A673 (cell line): ENCODE measurements at regions not wholly inside any gene's neighbourhood (a gene's known extent, or its start where the extent isn't known, plus 50 kb on each side); places are given as distances from the start of the nearest gene placed in this dataset.

Experiments
- BruUV-seq: library from RNA; stranded (reverse); fragments of 400-500 nt; replicated peaks from 2 replicates; lab custom pipeline; 2021; lab: Mats Ljungman, UMichigan
- CTCF ChIA-PET: fragments of 300-600 bp; sonication (Branson Sonifier 250); formaldehyde crosslinking; loops from one replicate; lab custom pipeline; 2022; ENCODE audit warnings: antibody characterized with exemption; lab: Charles Lee
- POLR2A ChIA-PET: fragments of 300-600 bp; sonication (Branson Sonifier 250); formaldehyde crosslinking; loops from one replicate; lab custom pipeline; 2022; ENCODE audit warnings: antibody characterized with exemption; ENCODE audit not compliant: low non-redundant PET; lab: Charles Lee
- DNase-seq: peaks from one replicate; pipeline ENCODE4 v3.0.0-alpha.2; 2015; ENCODE audit warnings: low spot score
- H3K27ac ChIP-seq: fragments of 200-600 bp; sonication (generic); 2 replicates; pipeline ENCODE4 v1.5.1; 2016; ENCODE audit warnings: mixed run types, low read depth, mild to moderate bottlenecking, mixed read lengths, antibody characterized with exemption, low read length; ENCODE audit not compliant: poor library complexity, severe bottlenecking
- H3K27me3 ChIP-seq: fragments of 200-600 bp; sonication (generic); replicated peaks from 2 replicates; pipeline ENCODE4 v1.6.1; 2017; ENCODE audit warnings: mixed run types, low read depth, mild to moderate bottlenecking, mixed read lengths, antibody characterized with exemption, low read length; ENCODE audit not compliant: insufficient read depth, poor library complexity
- H3K36me3 ChIP-seq: fragments of 200-600 bp; sonication (generic); 2 replicates; pipeline ENCODE4 v1.6.1; 2016; ENCODE audit warnings: mixed run types, mild to moderate bottlenecking, mixed read lengths, antibody characterized with exemption, low read length; ENCODE audit not compliant: insufficient read depth, poor library complexity, severe bottlenecking
- H3K4me1 ChIP-seq: fragments of 200-600 bp; sonication (generic); 2 replicates; pipeline ENCODE4 v1.6.1; 2017; ENCODE audit warnings: mixed run types, mild to moderate bottlenecking, mixed read lengths, antibody characterized with exemption, low read length; ENCODE audit not compliant: insufficient read depth, poor library complexity, severe bottlenecking
- H3K4me3 ChIP-seq: fragments of 200-600 bp; sonication (generic); 2 replicates; pipeline ENCODE4 v1.5.1; 2016; ENCODE audit warnings: low read depth, mixed run types, mild to moderate bottlenecking, mixed read lengths, low read length; ENCODE audit not compliant: poor library complexity, severe bottlenecking
- H3K9me3 ChIP-seq: fragments of 200-600 bp; sonication (generic); 2 replicates; pipeline ENCODE4 v1.6.1; 2016; ENCODE audit warnings: mixed run types, low read depth, mild to moderate bottlenecking, mixed read lengths, antibody characterized with exemption, low read length; ENCODE audit not compliant: poor library complexity, severe bottlenecking
- CTCF ChIP-seq: fragments of 300-800, 200-600 bp; sonication (generic); conservative IDR thresholded peaks from 2 replicates; pipeline ENCODE4 v1.5.1; 2017; ENCODE audit warnings: low read depth, mild to moderate bottlenecking, antibody characterized with exemption, low read length, moderate library complexity, mixed read lengths
- EZH2 ChIP-seq: fragments of 200-600 bp; sonication (generic); IDR thresholded peaks from 2 replicates; pipeline ENCODE4 v1.6.1; 2017; ENCODE audit warnings: borderline replicate concordance, low read depth, mild to moderate bottlenecking, mixed read lengths, antibody characterized with exemption, low read length; ENCODE audit not compliant: poor library complexity, severe bottlenecking
- intact Hi-C: fragments of 100-400 bp; cut with micrococcal nuclease; formaldehyde crosslinking; loops from one replicate; pipeline ENCODE4 v1.10.0; 2022; ENCODE audit not compliant: unreplicated experiment

GRCh38 chr11:112649856-112650255 is 311.4 kb upstream of the NCAM1 start:
- TF ChIP-seq CTCF: no peak
- no peak for TF ChIP-seq EZH2
- H3K4me3 ChIP-seq: no peak overlapping the region
- POLR2A ChIA-PET: interaction anchor here (0.6 kb wide), 1 partner anchor 72 kb away, joined by 3 read pairs; no protein-coding TSS in a partner anchor
- DNase-seq: no peak
- no peaks in the 10 kb centered on the region for H3K27me3 ChIP-seq
- no peaks in the 10 kb centered on the region for H3K36me3 ChIP-seq
- intact Hi-C loops: no loop called here
- peaks cover 4% of the 10 kb centered on the region for H3K4me1 ChIP-seq
- H3K9me3 ChIP-seq: no peaks in the 10 kb centered on the region
- no TSS peak for BruUV-seq
- H3K27ac ChIP-seq: no peak overlapping the region
- CTCF ChIA-PET: no interaction called here

- H3K27me3 ChIP-seq: no peaks in the 10 kb centered on the region
- H3K4me3 ChIP-seq: no peak overlapping the region
- intact Hi-C loops: no loop called here
- peaks cover 4% of the 10 kb centered on the region for H3K4me1 ChIP-seq
- H3K27ac ChIP-seq: no peak overlapping the region
- DNase-seq: no peak
- H3K36me3 ChIP-seq: no peaks in the 10 kb centered on the region
- BruUV-seq: no TSS peak
- TF ChIP-seq EZH2 (no peak), CTCF (no peak)
- H3K9me3 ChIP-seq: no peaks in the 10 kb centered on the region
- ChIA-PET CTCF (no interaction called here), POLR2A (no interaction called here)
These were observed 310.7 kb upstream of the NCAM1 start for GRCh38 chr11:112650527-112650926.

- BruUV-seq: no TSS peak
- intact Hi-C loops: no loop called here
- TF ChIP-seq CTCF (no peak), EZH2 (no peak)
- no peaks in the 10 kb centered on the region for H3K36me3 ChIP-seq
- H3K4me3 ChIP-seq: no peak overlapping the region
- no peak overlapping the region for H3K27ac ChIP-seq
- ChIA-PET CTCF (no interaction called here), POLR2A (no interaction called here)
- peaks cover 4% of the 10 kb centered on the region for H3K4me1 ChIP-seq
- DNase-seq: no peak
- H3K9me3 ChIP-seq: no peaks in the 10 kb centered on the region
- no peaks in the 10 kb centered on the region for H3K27me3 ChIP-seq
These were observed 309.8 kb upstream of the NCAM1 start for GRCh38 chr11:112651386-112651785.
